ENCODE measurements at regions not wholly inside any gene's neighbourhood (a gene's known extent, or its start where the extent isn't known, plus 50 kb on each side); places are given as distances from the start of the nearest gene placed in this dataset.

DNA sequence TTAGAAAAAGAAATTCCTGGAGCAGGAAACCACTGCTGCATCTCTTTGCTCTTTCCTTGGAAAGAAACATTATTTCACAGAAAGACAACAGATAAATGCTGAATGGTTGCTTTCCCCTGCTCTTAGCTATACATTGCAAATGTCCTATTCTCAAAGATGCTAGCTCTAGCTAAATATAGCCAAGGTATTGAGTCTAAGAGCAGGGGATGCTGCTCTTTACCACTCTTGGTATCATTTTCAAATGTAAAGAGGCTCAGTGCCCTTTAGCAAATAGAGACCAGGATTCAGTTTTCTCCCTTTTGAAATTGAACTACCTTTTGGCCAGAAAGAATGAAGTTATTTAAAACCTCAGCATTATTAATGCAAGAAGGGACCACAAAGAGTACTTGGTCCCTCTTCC, 104.0 kb upstream of the FUT8 start:
- Histone ChIP-seq H3K4me3 (replicated peaks in 1 of 3; ENCODE audit: insufficient read depth in 1 of 3, low read depth in 2 of 3, low read length in 3 of 3) (no peak overlapping the region), H3K9ac (ENCODE audit: insufficient read depth, low read depth, low read length) (no peak overlapping the region), H3K27me3 (ENCODE audit: control insufficient read depth in 1 of 2, insufficient read depth in 2 of 2, low read length in 2 of 2) (no peaks in the 10 kb centered on the region), H2AFZ (ENCODE audit: low read length) (no peak overlapping the region), H3K4me2 (ENCODE audit: low read depth, low read length) (no peak overlapping the region), H3K36me3 (replicated peaks in 1 of 2; ENCODE audit: control insufficient read depth in 1 of 2, insufficient read depth in 2 of 2, low read length in 2 of 2) (no peaks in the 10 kb centered on the region), H3K9me3 (ENCODE audit: low read length) (no peaks in the 10 kb centered on the region), H3K79me2 (ENCODE audit: insufficient read depth, low read length) (no peaks in the 10 kb centered on the region), H3K4me1 (ENCODE audit: insufficient read depth, low read length) (peaks cover 8% of the 10 kb centered on the region), H4K20me1 (ENCODE audit: insufficient read depth, low read length) (no peaks in the 10 kb centered on the region), H3K27ac (ENCODE audit: extremely low read length, insufficient read depth, low read length) (no peak overlapping the region)
- ATAC-seq, result no peak
- no peak for FAIRE-seq
- POLR2A ChIA-PET, result no interaction called here
- no peak for TF ChIP-seq POLR2AphosphoS2 (IDR thresholded peaks at IDR 0.05; ENCODE audit: low read depth, low read length)
- CTCF ChIA-PET (ENCODE audit: low intra/inter-chr PET ratio, low total read pairs), result no interaction called here
- BruUV-seq (replicated peaks), result no TSS peak
- intact Hi-C loops (cut with micrococcal nuclease; ENCODE audit: unreplicated experiment) (no loop called here), in situ Hi-C loops (cut with HindIII; ENCODE audit: extremely low pct_ligation_motif_present, low pct_unique_long_range_greater_than_20kb) (no loop called here)
- no peak for DNase-seq (ENCODE audit: low spot score)

DNA sequence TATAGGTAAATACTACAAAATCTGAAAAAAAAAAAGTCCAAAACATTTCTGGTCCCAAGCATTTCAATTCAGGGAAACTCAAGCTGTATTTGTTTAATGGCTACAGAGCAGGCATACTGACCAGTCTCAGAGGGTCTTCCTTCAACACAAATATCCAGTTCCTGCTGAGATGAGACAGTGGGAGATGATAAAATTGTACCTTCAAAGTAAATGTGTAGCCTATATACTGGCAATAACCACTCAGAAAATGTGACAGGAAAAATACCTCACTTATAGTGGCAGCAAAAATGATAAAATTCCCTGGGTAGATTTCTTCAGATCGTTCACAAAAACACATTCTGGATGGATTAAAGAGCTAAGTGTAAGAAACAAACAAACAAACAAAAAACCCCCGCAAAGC, 102.0 kb upstream of the FUT8 start:
- H3K27ac ChIP-seq (ENCODE audit: extremely low read length, insufficient read depth, low read length), result no peak overlapping the region
- BruUV-seq (replicated peaks), result no TSS peak
- H3K4me2 ChIP-seq (ENCODE audit: low read depth, low read length), result no peak overlapping the region
- DNase-seq (ENCODE audit: low spot score) (no peak), FAIRE-seq (no peak), ATAC-seq (no peak)
- H3K9ac ChIP-seq (ENCODE audit: insufficient read depth, low read depth, low read length), result no peak overlapping the region
- no peak overlapping the region for H2AFZ ChIP-seq (ENCODE audit: low read length)
- no peaks in the 10 kb centered on the region for H3K27me3 ChIP-seq (ENCODE audit: control insufficient read depth in 1 of 2, insufficient read depth in 2 of 2, low read length in 2 of 2)
- H3K4me1 ChIP-seq (ENCODE audit: insufficient read depth, low read length), result no peaks in the 10 kb centered on the region
- intact Hi-C loops (cut with micrococcal nuclease; ENCODE audit: unreplicated experiment) (no loop called here), in situ Hi-C loops (cut with HindIII; ENCODE audit: extremely low pct_ligation_motif_present, low pct_unique_long_range_greater_than_20kb) (no loop called here)
- POLR2A ChIA-PET, result no interaction called here
- CTCF ChIA-PET (ENCODE audit: low intra/inter-chr PET ratio, low total read pairs), result no interaction called here
- no peaks in the 10 kb centered on the region for H3K79me2 ChIP-seq (ENCODE audit: insufficient read depth, low read length)
- H4K20me1 ChIP-seq (ENCODE audit: insufficient read depth, low read length), result no peaks in the 10 kb centered on the region
- TF ChIP-seq HOXA9 (CRISPR knock-in tag; IDR thresholded peaks at IDR 0.05; ENCODE audit: borderline replicate concordance), result no peak
- no peak for TF ChIP-seq AHR (CRISPR knock-in tag; IDR thresholded peaks at IDR 0.05)
- TF ChIP-seq, protein P1, sequence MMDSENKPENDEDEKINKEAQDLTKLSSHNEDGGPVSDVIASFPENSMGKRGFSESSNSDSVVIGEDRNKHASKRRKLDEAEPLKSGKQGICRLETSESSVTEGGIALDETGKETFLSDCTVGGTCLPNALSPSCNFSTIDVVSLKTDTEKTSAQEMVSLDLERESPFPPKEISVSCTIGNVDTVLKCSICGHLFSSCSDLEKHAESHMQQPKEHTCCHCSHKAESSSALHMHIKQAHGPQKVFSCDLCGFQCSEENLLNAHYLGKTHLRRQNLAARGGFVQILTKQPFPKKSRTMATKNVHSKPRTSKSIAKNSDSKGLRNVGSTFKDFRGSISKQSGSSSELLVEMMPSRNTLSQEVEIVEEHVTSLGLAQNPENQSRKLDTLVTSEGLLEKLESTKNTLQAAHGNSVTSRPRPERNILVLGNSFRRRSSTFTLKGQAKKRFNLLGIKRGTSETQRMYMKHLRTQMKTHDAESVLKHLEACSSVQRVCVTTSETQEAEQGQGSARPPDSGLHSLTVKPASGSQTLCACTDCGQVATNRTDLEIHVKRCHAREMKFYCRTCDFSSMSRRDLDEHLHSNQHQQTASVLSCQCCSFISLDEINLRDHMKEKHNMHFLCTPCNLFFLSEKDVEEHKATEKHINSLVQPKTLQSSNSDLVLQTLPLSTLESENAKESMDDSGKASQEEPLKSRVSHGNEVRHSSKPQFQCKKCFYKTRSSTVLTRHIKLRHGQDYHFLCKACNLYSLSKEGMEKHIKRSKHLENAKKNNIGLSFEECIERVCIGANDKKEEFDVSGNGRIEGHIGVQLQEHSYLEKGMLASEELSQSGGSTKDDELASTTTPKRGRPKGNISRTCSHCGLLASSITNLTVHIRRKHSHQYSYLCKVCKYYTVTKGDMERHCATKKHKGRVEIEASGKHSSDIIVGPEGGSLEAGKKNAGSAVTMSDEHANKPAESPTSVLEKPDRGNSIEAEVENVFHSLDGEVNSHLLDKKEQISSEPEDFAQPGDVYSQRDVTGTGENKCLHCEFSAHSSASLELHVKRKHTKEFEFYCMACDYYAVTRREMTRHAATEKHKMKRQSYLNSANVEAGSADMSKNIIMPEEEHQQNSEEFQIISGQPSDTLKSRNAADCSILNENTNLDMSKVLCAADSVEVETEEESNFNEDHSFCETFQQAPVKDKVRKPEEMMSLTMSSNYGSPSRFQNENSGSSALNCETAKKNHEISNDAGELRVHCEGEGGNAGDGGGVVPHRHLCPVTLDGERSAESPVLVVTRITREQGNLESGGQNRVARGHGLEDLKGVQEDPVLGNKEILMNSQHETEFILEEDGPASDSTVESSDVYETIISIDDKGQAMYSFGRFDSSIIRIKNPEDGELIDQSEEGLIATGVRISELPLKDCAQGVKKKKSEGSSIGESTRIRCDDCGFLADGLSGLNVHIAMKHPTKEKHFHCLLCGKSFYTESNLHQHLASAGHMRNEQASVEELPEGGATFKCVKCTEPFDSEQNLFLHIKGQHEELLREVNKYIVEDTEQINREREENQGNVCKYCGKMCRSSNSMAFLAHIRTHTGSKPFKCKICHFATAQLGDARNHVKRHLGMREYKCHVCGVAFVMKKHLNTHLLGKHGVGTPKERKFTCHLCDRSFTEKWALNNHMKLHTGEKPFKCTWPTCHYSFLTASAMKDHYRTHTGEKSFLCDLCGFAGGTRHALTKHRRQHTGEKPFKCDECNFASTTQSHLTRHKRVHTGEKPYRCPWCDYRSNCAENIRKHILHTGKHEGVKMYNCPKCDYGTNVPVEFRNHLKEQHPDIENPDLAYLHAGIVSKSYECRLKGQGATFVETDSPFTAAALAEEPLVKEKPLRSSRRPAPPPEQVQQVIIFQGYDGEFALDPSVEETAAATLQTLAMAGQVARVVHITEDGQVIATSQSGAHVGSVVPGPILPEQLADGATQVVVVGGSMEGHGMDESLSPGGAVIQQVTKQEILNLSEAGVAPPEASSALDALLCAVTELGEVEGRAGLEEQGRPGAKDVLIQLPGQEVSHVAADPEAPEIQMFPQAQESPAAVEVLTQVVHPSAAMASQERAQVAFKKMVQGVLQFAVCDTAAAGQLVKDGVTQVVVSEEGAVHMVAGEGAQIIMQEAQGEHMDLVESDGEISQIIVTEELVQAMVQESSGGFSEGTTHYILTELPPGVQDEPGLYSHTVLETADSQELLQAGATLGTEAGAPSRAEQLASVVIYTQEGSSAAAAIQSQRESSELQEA (CRISPR knock-in tag; IDR thresholded peaks at IDR 0.05; ENCODE audit: not compliant biosample characterization), result no peak
- TF ChIP-seq ZFYVE20 (CRISPR knock-in tag; IDR thresholded peaks at IDR 0.05; ENCODE audit: borderline replicate concordance, low read depth), result no peak
- TF ChIP-seq KDM2A (CRISPR knock-in tag; IDR thresholded peaks at IDR 0.05; ENCODE audit: borderline replicate concordance, low read depth), result no peak
- TF ChIP-seq MIXL1 (CRISPR knock-in tag; IDR thresholded peaks at IDR 0.05), result no peak
- TF ChIP-seq ZFP41 (CRISPR knock-in tag; IDR thresholded peaks at IDR 0.05; ENCODE audit: borderline replicate concordance), result no peak
- TF ChIP-seq NCOA5 (CRISPR knock-in tag; IDR thresholded peaks at IDR 0.05), result no peak
- TF ChIP-seq SAP130 (CRISPR knock-in tag; IDR thresholded peaks at IDR 0.05; ENCODE audit: low read depth), result no peak
- H3K9me3 ChIP-seq (ENCODE audit: low read length), result no peaks in the 10 kb centered on the region
- no peak overlapping the region for H3K4me3 ChIP-seq (replicated peaks in 1 of 3; ENCODE audit: insufficient read depth in 1 of 3, low read depth in 2 of 3, low read length in 3 of 3)
- 46% methylated on average over 2 of the region's 2 CpGs for WGBS (ENCODE audit: low lambda C conversion rate)
- no peaks in the 10 kb centered on the region for H3K36me3 ChIP-seq (replicated peaks in 1 of 2; ENCODE audit: control insufficient read depth in 1 of 2, insufficient read depth in 2 of 2, low read length in 2 of 2)
